Panc1 (cell line): ENCODE measurements at regions not wholly inside any gene's neighbourhood (a gene's known extent, or its start where the extent isn't known, plus 50 kb on each side); places are given as distances from the start of the nearest gene placed in this dataset.
A peak's percentile ranks its signal among the peaks of the same experiment; 100 is the strongest.

ENCODE experiments used
- ATAC-seq: fragments of 200-7000 bp; cut with Tn5 transposase; 2 replicates; pipeline ENCODE4 v1.9.1; 2020; ENCODE audit warnings: mild to moderate bottlenecking, moderate library complexity
- BruUV-seq: library from RNA; stranded (reverse); fragments of 400-500 nt; replicated peaks from 2 replicates; lab custom pipeline; 2021; lab: Mats Ljungman, UMichigan
- CTCF ChIA-PET: fragments of 300-600 bp; sonication (Branson Sonifier 250); formaldehyde crosslinking; loops from one replicate; lab custom pipeline; 2022; ENCODE audit warnings: antibody characterized with exemption; lab: Charles Lee
- POLR2A ChIA-PET: fragments of 300-600 bp; sonication (Branson Sonifier 250); formaldehyde crosslinking; loops from one replicate; lab custom pipeline; 2022; ENCODE audit warnings: antibody characterized with exemption; lab: Charles Lee
- DNase-seq: peaks from one replicate; pipeline ENCODE4 v3.0.0-alpha.2; 2010; ENCODE audit warnings: low read depth, low spot score
- H3K27ac ChIP-seq: 2 replicates; pipeline ENCODE4 v1.5.1; 2011; ENCODE audit warnings: mild to moderate bottlenecking, low read length, inconsistent platforms
- H3K27me3 ChIP-seq: fragments of 200-500 bp; sonication (Bioruptor generic); 2 replicates; pipeline ENCODE4 v1.6.0; 2014; ENCODE audit warnings: low read length, inconsistent platforms; ENCODE audit not compliant: control insufficient read depth, insufficient read depth
- H3K36me3 ChIP-seq: fragments of 200-500 bp; sonication (Bioruptor generic); 2 replicates; pipeline ENCODE4 v1.5.1; 2014; ENCODE audit warnings: inconsistent platforms, mild to moderate bottlenecking, low read length, moderate library complexity; ENCODE audit not compliant: control insufficient read depth, insufficient read depth
- H3K4me1 ChIP-seq: 2 replicates; pipeline ENCODE4 v1.5.1; 2011; ENCODE audit warnings: inconsistent platforms, mild to moderate bottlenecking, low read length, moderate library complexity; ENCODE audit not compliant: control insufficient read depth, insufficient read depth
- H3K4me3 ChIP-seq, 2 experiments: 2 replicates each; pipeline ENCODE4 v1.5.1; 2011 to 2012; ENCODE audit warnings: low read depth in 2 of 2, low read length in 2 of 2, mild to moderate bottlenecking in 2 of 2, inconsistent platforms in 1 of 2, moderate library complexity in 1 of 2
- H3K9me3 ChIP-seq: fragments of 200-500 bp; sonication (Bioruptor generic); 2 replicates; pipeline ENCODE4 v1.5.1; 2014; ENCODE audit warnings: low read depth, mild to moderate bottlenecking, inconsistent platforms, low read length, moderate library complexity; ENCODE audit not compliant: control insufficient read depth, insufficient read depth
- CTCF ChIP-seq: fragments of 450-650 bp; IDR thresholded peaks from 2 replicates; pipeline ENCODE4 v1.5.1; 2017; ENCODE audit warnings: mild to moderate bottlenecking
- POLR2AphosphoS5 ChIP-seq: IDR thresholded peaks from 2 replicates; pipeline ENCODE4 v1.6.1; 2012; ENCODE audit warnings: mild to moderate bottlenecking, low read depth, low read length, moderate library complexity
- SIN3A ChIP-seq: IDR thresholded peaks from 2 replicates; pipeline ENCODE4 v1.6.1; 2012; ENCODE audit warnings: low read depth, mild to moderate bottlenecking, low read length, moderate library complexity, borderline replicate concordance; ENCODE audit not compliant: insufficient read depth
- in situ Hi-C: cut with HindIII; loops from 2 replicates; pipeline ENCODE4 v1.10.0; 2016; ENCODE audit warnings: low sequenced_read_pairs, low pct_unique_long_range_greater_than_20kb
- intact Hi-C: fragments of 100-400 bp; cut with micrococcal nuclease; formaldehyde crosslinking; loops from one replicate; pipeline ENCODE4 v1.10.0; 2022; ENCODE audit not compliant: unreplicated experiment

GRCh38 chr17:77508047-77508715, 367.4 kb downstream of the SEC14L1 start:
- BruUV-seq = no TSS peak
- H3K27ac ChIP-seq = no peak overlapping the region
- DNase-seq (no peak), ATAC-seq (no peak; the same call in 1 of the 2 replicates)
- CTCF ChIA-PET = no interaction called here
- H3K36me3 ChIP-seq = no peaks in the 10 kb centered on the region
- in situ Hi-C loops (no loop called here), intact Hi-C loops (no loop called here)
- TF ChIP-seq CTCF (no peak), POLR2AphosphoS5 (peak; percentile 4; the same call in 1 of the 2 replicates)
- no peaks in the 10 kb centered on the region for H3K27me3 ChIP-seq
- POLR2A ChIA-PET = no interaction called here
- H3K4me3 ChIP-seq = no peak overlapping the region
- H3K9me3 ChIP-seq = peaks cover 7% of the 10 kb centered on the region; the same call in 1 of the 2 replicates
- H3K4me1 ChIP-seq = no peaks in the 10 kb centered on the region

GRCh38 chr17:77509089-77509488, 368.3 kb downstream of the SEC14L1 start:
- in situ Hi-C loops = no loop called here
- H3K36me3 ChIP-seq = no peaks in the 10 kb centered on the region
- no TSS peak for BruUV-seq
- no peak for ATAC-seq
- no peak overlapping the region for H3K27ac ChIP-seq
- ChIA-PET CTCF (no interaction called here), POLR2A (no interaction called here)
- H3K4me3 ChIP-seq = no peak overlapping the region
- intact Hi-C loops = no loop called here
- 0 out of 2 replicates have a peak, but pooled peaks have one; percentile 28 for TF ChIP-seq POLR2AphosphoS5
- no peak for TF ChIP-seq SIN3A
- H3K27me3 ChIP-seq = no peaks in the 10 kb centered on the region
- DNase-seq = no peak
- H3K4me1 ChIP-seq = no peaks in the 10 kb centered on the region
- H3K9me3 ChIP-seq = peaks cover 7% of the 10 kb centered on the region; the same call in 1 of the 2 replicates

- no peak for TF ChIP-seq SIN3A
- no peak for TF ChIP-seq CTCF
- no peak overlapping the region for H3K27ac ChIP-seq
- no peaks in the 10 kb centered on the region for H3K36me3 ChIP-seq
- ATAC-seq (no peak), DNase-seq (no peak)
- BruUV-seq = no TSS peak
- in situ Hi-C loops (no loop called here), intact Hi-C loops (no loop called here)
- H3K27me3 ChIP-seq = no peaks in the 10 kb centered on the region
- H3K9me3 ChIP-seq = peaks cover 7% of the 10 kb centered on the region; the same call in 1 of the 2 replicates
- no peak overlapping the region for H3K4me3 ChIP-seq
- POLR2A ChIA-PET = no interaction called here
- CTCF ChIA-PET = no interaction called here
- H3K4me1 ChIP-seq = no peaks in the 10 kb centered on the region
Observed at GRCh38 chr17:77509599-77509998, 368.8 kb downstream of the SEC14L1 start.
